ENCODE measurements at regions not wholly inside any gene's neighbourhood (a gene's known extent, or its start where the extent isn't known, plus 50 kb on each side); places are given as distances from the start of the nearest gene placed in this dataset.

GRCh38 chr4:188804861-188805260, 665.6 kb downstream of the TRIML1 start:
- no peak for TF ChIP-seq EZH2phosphoT487 (IDR thresholded peaks at IDR 0.05; ENCODE audit: borderline replicate concordance, low read length)
- TF ChIP-seq CTCF (IDR thresholded peaks at IDR 0.05; ENCODE audit: low read depth, low read length, poor library complexity, severe bottlenecking): no peak
- Histone ChIP-seq H3K36me3 (ENCODE audit: control insufficient read depth, low read length) (no peaks in the 10 kb centered on the region), H3K9me3 (ENCODE audit: control insufficient read depth, insufficient read depth, low read length) (no peaks in the 10 kb centered on the region), H3K9me2 (replicated peaks; ENCODE audit: control insufficient read depth, low read length) (no peaks in the 10 kb centered on the region), H3K4me2 (ENCODE audit: low read length) (no peak overlapping the region), H3K27me3 (ENCODE audit: control insufficient read depth, low read length) (no peaks in the 10 kb centered on the region), H3K4me1 (ENCODE audit: control insufficient read depth, low read length) (no peaks in the 10 kb centered on the region), H3K79me2 (ENCODE audit: control insufficient read depth, low read length) (no peaks in the 10 kb centered on the region), H4K20me1 (ENCODE audit: control insufficient read depth, insufficient read depth, low read depth, low read length) (no peaks in the 10 kb centered on the region), H3K27ac (ENCODE audit: low read depth, low read length) (no peak overlapping the region), H3F3A (ENCODE audit: control insufficient read depth, insufficient read depth) (no peaks in the 10 kb centered on the region), H3K4me3 (ENCODE audit: low read length) (no peak overlapping the region)

- Histone ChIP-seq H3F3A (ENCODE audit: control insufficient read depth, insufficient read depth) (no peaks in the 10 kb centered on the region), H3K27ac (ENCODE audit: low read depth, low read length) (no peak overlapping the region), H3K9me2 (replicated peaks; ENCODE audit: control insufficient read depth, low read length) (no peaks in the 10 kb centered on the region), H3K27me3 (ENCODE audit: control insufficient read depth, low read length) (no peaks in the 10 kb centered on the region), H3K4me2 (ENCODE audit: low read length) (no peak overlapping the region), H3K36me3 (ENCODE audit: control insufficient read depth, low read length) (no peaks in the 10 kb centered on the region), H3K79me2 (ENCODE audit: control insufficient read depth, low read length) (no peaks in the 10 kb centered on the region), H3K4me1 (ENCODE audit: control insufficient read depth, low read length) (no peaks in the 10 kb centered on the region), H3K9me3 (ENCODE audit: control insufficient read depth, insufficient read depth, low read length) (no peaks in the 10 kb centered on the region), H4K20me1 (ENCODE audit: control insufficient read depth, insufficient read depth, low read depth, low read length) (no peaks in the 10 kb centered on the region), H3K4me3 (ENCODE audit: low read length) (no peak overlapping the region)
- TF ChIP-seq EZH2phosphoT487 (IDR thresholded peaks at IDR 0.05; ENCODE audit: borderline replicate concordance, low read length) (no peak), CTCF (IDR thresholded peaks at IDR 0.05; ENCODE audit: low read depth, low read length, poor library complexity, severe bottlenecking) (no peak)
Measured at GRCh38 chr4:188811121-188811520, 671.9 kb downstream of the TRIML1 start.

- Histone ChIP-seq H3F3A (ENCODE audit: control insufficient read depth, insufficient read depth) (no peaks in the 10 kb centered on the region), H3K79me2 (ENCODE audit: control insufficient read depth, low read length) (no peaks in the 10 kb centered on the region), H3K4me1 (ENCODE audit: control insufficient read depth, low read length) (no peaks in the 10 kb centered on the region), H3K27ac (ENCODE audit: low read depth, low read length) (no peak overlapping the region), H3K4me2 (ENCODE audit: low read length) (no peak overlapping the region), H3K4me3 (ENCODE audit: low read length) (no peak overlapping the region), H4K20me1 (ENCODE audit: control insufficient read depth, insufficient read depth, low read depth, low read length) (no peaks in the 10 kb centered on the region), H3K36me3 (ENCODE audit: control insufficient read depth, low read length) (no peaks in the 10 kb centered on the region), H3K27me3 (ENCODE audit: control insufficient read depth, low read length) (no peaks in the 10 kb centered on the region), H3K9me2 (replicated peaks; ENCODE audit: control insufficient read depth, low read length) (no peaks in the 10 kb centered on the region), H3K9me3 (ENCODE audit: control insufficient read depth, insufficient read depth, low read length) (no peaks in the 10 kb centered on the region)
- no peak for TF ChIP-seq CTCF (IDR thresholded peaks at IDR 0.05; ENCODE audit: low read depth, low read length, poor library complexity, severe bottlenecking)
- TF ChIP-seq EZH2phosphoT487 (IDR thresholded peaks at IDR 0.05; ENCODE audit: borderline replicate concordance, low read length): no peak
Measured at GRCh38 chr4:188812644-188813043, 673.4 kb downstream of the TRIML1 start.

- Histone ChIP-seq H3K9me2 (replicated peaks; ENCODE audit: control insufficient read depth, low read length) (no peaks in the 10 kb centered on the region), H3K79me2 (ENCODE audit: control insufficient read depth, low read length) (no peaks in the 10 kb centered on the region), H3F3A (ENCODE audit: control insufficient read depth, insufficient read depth) (no peaks in the 10 kb centered on the region), H3K36me3 (ENCODE audit: control insufficient read depth, low read length) (no peaks in the 10 kb centered on the region), H3K27ac (ENCODE audit: low read depth, low read length) (no peak overlapping the region), H3K27me3 (ENCODE audit: control insufficient read depth, low read length) (no peaks in the 10 kb centered on the region), H3K4me1 (ENCODE audit: control insufficient read depth, low read length) (no peaks in the 10 kb centered on the region), H3K9me3 (ENCODE audit: control insufficient read depth, insufficient read depth, low read length) (no peaks in the 10 kb centered on the region; the same call in 1 of the 2 replicates), H3K4me2 (ENCODE audit: low read length) (no peak overlapping the region), H3K4me3 (ENCODE audit: low read length) (no peak overlapping the region), H4K20me1 (ENCODE audit: control insufficient read depth, insufficient read depth, low read depth, low read length) (no peaks in the 10 kb centered on the region)
- TF ChIP-seq CTCF (IDR thresholded peaks at IDR 0.05; ENCODE audit: low read depth, low read length, poor library complexity, severe bottlenecking) (no peak), EZH2phosphoT487 (IDR thresholded peaks at IDR 0.05; ENCODE audit: borderline replicate concordance, low read length) (no peak)
Measured at GRCh38 chr4:188818300-188818699, 679.1 kb downstream of the TRIML1 start.

All from DOHH2 (cell line).